Progenitor cell of endocrine pancreas (in vitro differentiated cells): ENCODE measurements at regions not wholly inside any gene's neighbourhood (a gene's known extent, or its start where the extent isn't known, plus 50 kb on each side); places are given as distances from the start of the nearest gene placed in this dataset.

Experiments
- DNase-seq: peaks from one replicate; pipeline ENCODE4 v3.0.0; 2021; ENCODE audit warnings: low spot score; ENCODE audit not compliant: unreplicated experiment
- H3K27ac Mint-ChIP-seq: 2 replicates; pipeline ENCODE4 v1.8.0; 2021; ENCODE audit warnings: mild to moderate bottlenecking, moderate library complexity, mixed read lengths
- H3K27me3 Mint-ChIP-seq: 2 replicates; pipeline ENCODE4 v1.8.0; 2021; ENCODE audit warnings: mixed read lengths
- H3K36me3 Mint-ChIP-seq: 2 replicates; pipeline ENCODE4 v1.8.0; 2022; ENCODE audit warnings: mixed read lengths; ENCODE audit not compliant: insufficient read depth
- H3K4me1 Mint-ChIP-seq: 2 replicates; pipeline ENCODE4 v1.8.0; 2021; ENCODE audit warnings: low read depth, mixed read lengths
- H3K4me3 Mint-ChIP-seq: 2 replicates; pipeline ENCODE4 v1.8.0; 2021; ENCODE audit warnings: low read depth, mild to moderate bottlenecking, moderate library complexity, mixed read lengths
- H3K9me3 Mint-ChIP-seq: 2 replicates; pipeline ENCODE4 v1.8.0; 2021; ENCODE audit warnings: low read depth, mixed read lengths
- TF ChIP-seq, protein P1 (sequence below): fragments of 200-600 bp; sonication (generic); IDR thresholded peaks from one replicate; pipeline ENCODE4 v1.5.0; 2021; ENCODE audit warnings: antibody characterized with exemption, mild to moderate bottlenecking; ENCODE audit not compliant: unreplicated experiment

DNA sequence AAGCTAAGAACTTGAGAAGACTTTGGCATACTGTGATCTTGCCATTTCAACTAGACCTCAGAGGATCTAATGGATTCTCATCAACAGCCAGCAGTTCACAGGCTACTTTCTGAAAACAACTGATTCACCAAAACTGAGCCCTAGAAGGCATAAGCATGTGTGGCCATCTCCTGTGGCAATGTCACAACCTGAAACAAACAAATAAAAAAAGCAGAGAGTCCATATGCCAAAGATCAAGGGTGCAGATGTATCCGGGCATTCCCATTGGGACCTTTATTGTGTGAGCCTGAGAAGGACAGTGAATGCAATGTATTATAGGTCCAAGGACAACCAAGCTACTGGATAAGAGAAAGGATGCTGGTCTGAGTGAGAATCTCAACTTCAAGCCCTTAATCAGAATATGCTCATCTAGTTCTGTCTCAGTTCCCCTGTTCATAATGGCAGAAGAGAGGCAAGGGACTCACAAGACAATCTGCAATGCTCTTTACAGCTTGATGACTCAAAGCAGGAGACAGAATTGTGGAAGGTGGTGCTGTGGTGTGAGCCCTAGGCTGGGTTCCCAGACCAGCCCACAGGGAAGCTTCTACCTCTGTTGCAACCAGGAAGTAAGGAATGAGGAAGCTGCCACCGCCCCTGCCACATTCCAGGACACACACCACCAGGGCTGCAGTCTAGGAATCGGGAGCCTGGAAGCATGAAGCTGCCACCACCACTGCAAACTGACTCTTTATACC lies 133.7 kb downstream of the RAP2A start:
- peak overlapping the region; percentile 13 for H3K27ac Mint-ChIP-seq
- H3K9me3 Mint-ChIP-seq, result no peaks in the 10 kb centered on the region
- TF ChIP-seq, protein P1, sequence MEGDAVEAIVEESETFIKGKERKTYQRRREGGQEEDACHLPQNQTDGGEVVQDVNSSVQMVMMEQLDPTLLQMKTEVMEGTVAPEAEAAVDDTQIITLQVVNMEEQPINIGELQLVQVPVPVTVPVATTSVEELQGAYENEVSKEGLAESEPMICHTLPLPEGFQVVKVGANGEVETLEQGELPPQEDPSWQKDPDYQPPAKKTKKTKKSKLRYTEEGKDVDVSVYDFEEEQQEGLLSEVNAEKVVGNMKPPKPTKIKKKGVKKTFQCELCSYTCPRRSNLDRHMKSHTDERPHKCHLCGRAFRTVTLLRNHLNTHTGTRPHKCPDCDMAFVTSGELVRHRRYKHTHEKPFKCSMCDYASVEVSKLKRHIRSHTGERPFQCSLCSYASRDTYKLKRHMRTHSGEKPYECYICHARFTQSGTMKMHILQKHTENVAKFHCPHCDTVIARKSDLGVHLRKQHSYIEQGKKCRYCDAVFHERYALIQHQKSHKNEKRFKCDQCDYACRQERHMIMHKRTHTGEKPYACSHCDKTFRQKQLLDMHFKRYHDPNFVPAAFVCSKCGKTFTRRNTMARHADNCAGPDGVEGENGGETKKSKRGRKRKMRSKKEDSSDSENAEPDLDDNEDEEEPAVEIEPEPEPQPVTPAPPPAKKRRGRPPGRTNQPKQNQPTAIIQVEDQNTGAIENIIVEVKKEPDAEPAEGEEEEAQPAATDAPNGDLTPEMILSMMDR, result no peak
- no peaks in the 10 kb centered on the region for H3K36me3 Mint-ChIP-seq
- H3K4me1 Mint-ChIP-seq, result peaks cover 26% of the 10 kb centered on the region
- H3K4me3 Mint-ChIP-seq, result no peak overlapping the region
- no peak for DNase-seq
- H3K27me3 Mint-ChIP-seq, result peaks cover 19% of the 10 kb centered on the region

DNA sequence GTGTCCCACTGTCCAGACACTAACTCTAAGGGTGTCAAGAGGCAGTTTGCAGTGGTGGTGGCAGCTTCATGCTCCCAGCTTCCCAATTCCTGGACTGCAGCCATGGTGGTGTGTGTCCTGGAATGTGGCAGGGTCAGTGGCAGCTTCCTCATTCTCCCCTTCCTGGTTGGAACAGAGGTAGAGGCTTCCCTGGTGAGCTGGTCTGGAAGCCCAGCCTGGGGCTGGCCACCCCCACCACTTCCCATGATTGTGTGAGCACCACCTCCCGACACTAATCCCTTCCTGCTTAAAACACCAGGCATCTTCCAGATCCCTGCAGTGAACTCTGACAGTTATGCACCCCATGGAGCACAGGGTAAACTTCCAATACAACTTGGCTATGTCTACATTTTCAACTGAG lies 134.9 kb downstream of the RAP2A start:
- H3K4me3 Mint-ChIP-seq, result no peak overlapping the region
- H3K27ac Mint-ChIP-seq, result no peak overlapping the region
- no peak for DNase-seq
- TF ChIP-seq, protein P1, result no peak
- peaks cover 15% of the 10 kb centered on the region for H3K27me3 Mint-ChIP-seq
- no peaks in the 10 kb centered on the region for H3K9me3 Mint-ChIP-seq
- no peaks in the 10 kb centered on the region for H3K36me3 Mint-ChIP-seq
- H3K4me1 Mint-ChIP-seq, result peaks cover 26% of the 10 kb centered on the region

DNA sequence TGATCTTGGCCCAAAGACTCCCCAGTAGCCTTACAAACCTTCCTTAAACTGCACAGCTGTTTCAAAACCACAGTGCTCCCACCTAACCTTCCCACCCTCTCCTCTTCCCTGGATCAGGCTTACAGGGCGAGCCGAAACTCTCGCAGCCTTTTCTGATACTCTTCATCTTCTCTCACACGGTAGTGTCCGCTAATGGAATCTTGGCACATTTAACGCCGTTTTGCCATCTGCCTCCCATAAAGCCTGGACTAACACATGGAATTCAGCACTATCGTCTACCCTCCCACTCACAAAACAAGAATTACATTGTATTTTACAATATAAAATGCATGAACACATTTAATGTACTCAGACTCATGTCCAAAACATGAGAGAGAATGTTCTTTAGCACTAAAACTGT lies 135.9 kb downstream of the RAP2A start:
- H3K4me1 Mint-ChIP-seq, result peaks cover 26% of the 10 kb centered on the region
- H3K36me3 Mint-ChIP-seq, result no peaks in the 10 kb centered on the region
- no peaks in the 10 kb centered on the region for H3K9me3 Mint-ChIP-seq
- DNase-seq, result no peak
- H3K27ac Mint-ChIP-seq, result peak overlapping the region; percentile 1
- H3K4me3 Mint-ChIP-seq, result no peak overlapping the region
- H3K27me3 Mint-ChIP-seq, result peaks cover 14% of the 10 kb centered on the region
- TF ChIP-seq, protein P1, result no peak

DNA sequence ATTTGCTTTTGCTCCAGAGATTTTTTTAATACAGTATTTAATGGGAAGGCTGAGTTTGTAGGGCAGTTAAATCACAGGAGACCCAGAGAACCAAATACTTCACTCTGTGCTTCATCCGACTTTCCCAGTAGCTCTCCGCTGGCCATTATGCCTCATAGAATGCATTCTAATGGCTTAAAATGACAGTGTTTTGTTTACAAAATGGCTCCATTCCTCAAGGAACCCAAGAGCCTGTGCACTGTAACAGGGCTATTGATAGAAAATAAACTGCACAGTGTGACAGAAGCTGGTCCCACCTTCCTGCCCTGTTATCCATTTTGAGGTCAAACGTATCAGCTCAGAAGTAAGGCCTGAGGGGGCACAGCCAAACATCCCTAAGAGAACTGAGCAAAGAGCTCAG lies 136.5 kb downstream of the RAP2A start:
- TF ChIP-seq, protein P1, result no peak
- Mint-ChIP-seq H3K4me1 (peaks cover 26% of the 10 kb centered on the region), H3K9me3 (no peaks in the 10 kb centered on the region), H3K27ac (no peak overlapping the region), H3K27me3 (peaks cover 14% of the 10 kb centered on the region), H3K36me3 (no peaks in the 10 kb centered on the region), H3K4me3 (no peak overlapping the region)
- DNase-seq, result no peak

DNA sequence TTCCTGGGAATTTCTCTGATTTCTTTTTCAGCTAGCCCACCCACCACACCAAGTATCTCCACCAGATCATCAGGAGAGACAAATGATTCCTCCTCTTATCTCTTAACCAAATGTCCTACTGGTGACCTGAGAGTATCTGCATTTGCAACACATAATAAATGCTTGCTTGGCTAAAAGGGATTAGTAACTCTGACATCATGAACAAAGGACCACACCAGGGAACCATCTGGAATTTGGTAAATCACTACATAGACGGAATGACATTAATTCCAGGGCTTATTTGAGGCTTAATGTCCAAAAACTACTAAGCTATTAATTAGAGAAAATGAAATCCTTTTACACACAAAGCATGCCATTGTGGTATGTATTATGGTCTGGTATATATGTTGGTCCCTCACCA lies 139.0 kb downstream of the RAP2A start:
- Mint-ChIP-seq H3K27ac (no peak overlapping the region), H3K27me3 (no peaks in the 10 kb centered on the region), H3K9me3 (peaks cover 4% of the 10 kb centered on the region), H3K4me1 (peaks cover 21% of the 10 kb centered on the region), H3K4me3 (no peak overlapping the region), H3K36me3 (no peaks in the 10 kb centered on the region)
- TF ChIP-seq, protein P1, result no peak
- no peak for DNase-seq
